ENCODE measurements at regions not wholly inside any gene's neighbourhood (a gene's known extent, or its start where the extent isn't known, plus 50 kb on each side); places are given as distances from the start of the nearest gene placed in this dataset.

GRCh38 chr13:101003566-101003965 is 329.0 kb upstream of the TMTC4 start:
- TF ChIP-seq CTCF (IDR thresholded peaks at IDR 0.05; ENCODE audit: insufficient read depth, missing control alignments), result no peak
- DNase-seq (ENCODE audit: insufficient read length, low spot score), result no peak
- FAIRE-seq, result no peak

GRCh38 chr13:100989392-100989791 is 314.8 kb upstream of the TMTC4 start:
- DNase-seq (ENCODE audit: insufficient read length, low spot score) (no peak), FAIRE-seq (no peak)
- TF ChIP-seq CTCF (IDR thresholded peaks at IDR 0.05; ENCODE audit: insufficient read depth, missing control alignments), result no peak

- DNase-seq (ENCODE audit: insufficient read length, low spot score) (no peak), FAIRE-seq (no peak)
- TF ChIP-seq CTCF (IDR thresholded peaks at IDR 0.05; ENCODE audit: insufficient read depth, missing control alignments), result no peak
These were observed 314.3 kb upstream of the TMTC4 start for GRCh38 chr13:100988921-100989320.

DNA sequence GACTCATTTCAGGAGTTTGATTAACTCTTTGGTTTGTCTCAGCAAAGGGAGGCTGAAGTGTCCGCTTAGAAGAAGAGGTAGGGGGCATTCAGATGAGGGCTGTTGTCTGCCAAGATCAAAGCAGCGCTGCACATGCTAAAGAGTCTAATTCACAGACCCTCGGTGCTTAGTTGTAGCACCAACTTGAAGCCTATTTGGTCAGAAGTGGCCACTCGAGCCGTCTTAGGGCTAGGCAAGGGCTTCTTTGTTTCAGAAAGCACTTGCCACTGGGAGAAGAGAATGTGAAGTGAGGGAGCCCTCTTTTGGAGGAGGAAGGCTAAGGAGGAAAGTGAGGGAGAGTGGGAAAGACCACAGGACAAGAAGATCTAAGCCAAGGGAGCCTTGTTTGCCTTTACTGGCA is 313.4 kb upstream of the TMTC4 start:
- no peak for DNase-seq (ENCODE audit: insufficient read length, low spot score)
- TF ChIP-seq CTCF (IDR thresholded peaks at IDR 0.05; ENCODE audit: insufficient read depth, missing control alignments), result peak; percentile 6
- no peak for FAIRE-seq

DNA sequence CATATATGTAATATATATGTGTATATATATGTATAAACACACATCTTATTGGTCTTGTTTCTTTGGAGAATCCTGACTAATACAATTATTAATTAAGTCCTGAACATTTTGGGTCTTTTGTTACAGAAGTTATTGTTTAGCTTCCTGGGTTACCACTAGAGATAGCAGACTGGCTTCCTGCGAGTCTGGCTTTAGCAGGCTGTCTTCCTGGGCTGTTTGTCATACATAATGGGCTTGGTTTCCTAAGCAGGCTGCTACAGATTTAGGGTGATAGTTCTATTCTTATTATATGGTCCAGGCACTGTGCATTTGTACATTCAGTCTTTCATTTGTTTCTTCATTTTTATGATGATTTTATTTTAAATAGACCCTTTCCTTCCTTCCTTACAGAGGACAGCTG is 312.0 kb upstream of the TMTC4 start:
- FAIRE-seq, result no peak
- TF ChIP-seq CTCF (IDR thresholded peaks at IDR 0.05; ENCODE audit: insufficient read depth, missing control alignments), result no peak
- DNase-seq (ENCODE audit: insufficient read length, low spot score), result no peak

DNA sequence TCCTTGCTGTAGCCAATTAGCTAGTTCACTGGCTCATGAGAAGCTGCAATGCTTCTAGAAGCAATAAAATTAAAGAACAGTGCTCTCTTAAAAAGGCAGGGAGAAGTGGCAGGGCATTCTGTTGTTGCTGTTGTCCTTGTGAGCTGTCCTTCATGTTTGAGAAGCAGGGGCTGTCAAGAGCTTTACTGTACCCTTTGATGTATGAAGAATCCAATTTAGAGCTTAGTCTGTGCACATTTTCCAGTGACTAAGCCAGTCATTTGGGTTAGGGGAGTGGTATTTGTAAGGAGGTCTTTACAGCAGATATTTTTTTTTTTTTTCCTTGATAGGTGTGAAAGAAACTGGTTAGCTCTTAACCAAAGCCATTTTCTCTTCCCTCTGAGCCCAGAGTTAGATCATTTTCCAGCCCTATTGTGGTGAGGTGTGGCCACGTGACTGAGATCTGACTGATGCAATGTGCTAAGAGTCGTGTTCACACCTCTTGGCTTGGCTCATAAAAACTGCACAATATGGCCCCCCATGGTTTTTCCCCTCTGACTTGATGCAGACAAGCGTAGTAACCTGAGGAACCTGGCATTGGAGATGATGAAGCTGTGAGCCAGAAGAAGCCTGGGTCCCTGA is 309.6 kb upstream of the TMTC4 start:
- no peak for DNase-seq (ENCODE audit: insufficient read length, low spot score)
- FAIRE-seq, result no peak
- no peak for TF ChIP-seq CTCF (IDR thresholded peaks at IDR 0.05; ENCODE audit: insufficient read depth, missing control alignments)

DNA sequence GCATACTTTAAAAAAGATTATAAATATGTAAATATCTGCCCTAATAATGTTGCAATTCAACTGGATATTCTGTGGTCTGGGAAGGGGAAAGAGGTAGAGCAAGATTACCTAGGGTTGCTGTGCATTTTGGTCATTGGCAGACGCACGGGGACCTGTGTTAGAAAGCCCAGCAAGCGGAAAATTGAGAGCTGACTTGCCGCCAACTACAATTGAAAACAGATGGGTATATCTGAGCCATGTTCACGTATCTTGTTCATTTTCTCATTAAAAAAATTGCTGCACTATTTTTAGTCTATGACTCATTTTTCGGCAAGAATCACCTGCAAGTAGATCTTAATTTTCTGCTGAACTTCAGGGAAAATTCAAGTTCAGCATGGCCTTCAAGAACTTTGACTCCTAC is 308.5 kb upstream of the TMTC4 start:
- TF ChIP-seq CTCF (IDR thresholded peaks at IDR 0.05; ENCODE audit: insufficient read depth, missing control alignments), result no peak
- DNase-seq (ENCODE audit: insufficient read length, low spot score), result no peak
- no peak for FAIRE-seq

Measured in D721Med (cell line).